BLaER1 treated with 17β-estradiol and CSF1 and Interleukin-3, amounts not matched to agents 10 nM and 100 nM (cell line): ENCODE measurements at regions not wholly inside any gene's neighbourhood (a gene's known extent, or its start where the extent isn't known, plus 50 kb on each side); places are given as distances from the start of the nearest gene placed in this dataset.

Source experiments
- H3K27ac ChIP-seq, 11 experiments: shearing (Covaris generic); formaldehyde crosslinking; 2 replicates each; pipeline ENCODE4 v1.8.1; 2022
- H3K27me3 ChIP-seq, 11 experiments: shearing (Covaris generic); formaldehyde crosslinking; 2 replicates each; pipeline ENCODE4 v1.8.1; 2022
- H3K36me3 ChIP-seq, 11 experiments: shearing (Covaris generic); formaldehyde crosslinking; 2 replicates each; pipeline ENCODE4 v1.8.1; 2022
- H3K4me1 ChIP-seq, 10 experiments: shearing (Covaris generic); formaldehyde crosslinking; 2 replicates each; pipeline ENCODE4 v1.8.1; 2022
- H3K4me2 ChIP-seq, 11 experiments: shearing (Covaris generic); formaldehyde crosslinking; 2 replicates each; pipeline ENCODE4 v1.8.1; 2022
- H3K4me3 ChIP-seq, 10 experiments: shearing (Covaris generic); formaldehyde crosslinking; 2 replicates each; pipeline ENCODE4 v1.8.1; 2022
- H3K9ac ChIP-seq, 11 experiments: shearing (Covaris generic); formaldehyde crosslinking; 2 replicates each; pipeline ENCODE4 v1.8.1; 2022
- H3K9me3 ChIP-seq, 11 experiments: shearing (Covaris generic); formaldehyde crosslinking; replicated peaks in 1 of 11; 2 replicates each; pipeline ENCODE4 v1.8.1; 2022
- H4K20me1 ChIP-seq, 11 experiments: shearing (Covaris generic); formaldehyde crosslinking; 2 replicates each; pipeline ENCODE4 v1.8.1; 2022
- Cebpa-rat ChIP-seq, 11 experiments: shearing (Covaris generic); IDR thresholded peaks; 2 replicates each; pipeline ENCODE4 v1.8.1; 2022

DNA sequence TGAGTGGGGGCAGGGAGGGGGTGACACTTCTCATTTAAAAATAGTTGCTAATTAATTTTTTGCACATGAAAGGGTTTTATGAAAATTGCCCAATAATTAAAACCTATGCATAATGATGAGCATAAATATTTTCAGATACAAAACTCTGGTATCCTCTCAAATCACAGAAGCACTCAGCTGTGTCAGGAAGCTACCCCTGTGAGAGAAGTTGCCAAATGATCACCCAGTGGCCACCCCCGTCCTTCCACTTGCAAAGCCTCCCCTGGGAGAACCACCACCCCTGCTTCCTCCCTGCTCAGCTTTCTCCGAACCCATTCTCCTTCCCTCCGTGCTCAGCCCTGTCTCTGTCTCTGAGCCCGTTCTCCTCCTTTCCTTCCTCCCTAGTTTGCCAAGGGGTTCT is 400.2 kb upstream of the SALL3 start:
- Histone ChIP-seq H3K27ac (peak overlapping the region in 8 of 11 experiments; percentile 28 to 84 (median 61); a peak in 15 of 22 replicates), H3K9me3 (peaks cover 34 to 88% (median 61%) of the 10 kb centered on the region in 11 experiments), H3K4me3 (peak overlapping the region in 2 of 10 experiments; percentile 3 to 7; a peak in 2 of 20 replicates), H3K9ac (peak overlapping the region in 4 of 11 experiments; percentile 47 to 69 (median 60); a peak in 6 of 22 replicates), H3K4me1 (peaks cover 15 to 55% (median 46%) of the 10 kb centered on the region in 10 experiments), H3K4me2 (peak overlapping the region; percentile 45 to 88 (median 71)), H4K20me1 (no peaks in the 10 kb centered on the region), H3K36me3 (0 out of 22 replicates have a peak, but pooled peaks cover 0 to 2% (median 0%) of the 10 kb centered on the region in 11 experiments), H3K27me3 (no peaks in the 10 kb centered on the region)
- peak in 3 of 11 experiments; percentile 45 to 82 (median 55); a peak in 4 of 22 replicates for TF ChIP-seq Cebpa-rat (IDR thresholded peaks at IDR 0.05)

DNA sequence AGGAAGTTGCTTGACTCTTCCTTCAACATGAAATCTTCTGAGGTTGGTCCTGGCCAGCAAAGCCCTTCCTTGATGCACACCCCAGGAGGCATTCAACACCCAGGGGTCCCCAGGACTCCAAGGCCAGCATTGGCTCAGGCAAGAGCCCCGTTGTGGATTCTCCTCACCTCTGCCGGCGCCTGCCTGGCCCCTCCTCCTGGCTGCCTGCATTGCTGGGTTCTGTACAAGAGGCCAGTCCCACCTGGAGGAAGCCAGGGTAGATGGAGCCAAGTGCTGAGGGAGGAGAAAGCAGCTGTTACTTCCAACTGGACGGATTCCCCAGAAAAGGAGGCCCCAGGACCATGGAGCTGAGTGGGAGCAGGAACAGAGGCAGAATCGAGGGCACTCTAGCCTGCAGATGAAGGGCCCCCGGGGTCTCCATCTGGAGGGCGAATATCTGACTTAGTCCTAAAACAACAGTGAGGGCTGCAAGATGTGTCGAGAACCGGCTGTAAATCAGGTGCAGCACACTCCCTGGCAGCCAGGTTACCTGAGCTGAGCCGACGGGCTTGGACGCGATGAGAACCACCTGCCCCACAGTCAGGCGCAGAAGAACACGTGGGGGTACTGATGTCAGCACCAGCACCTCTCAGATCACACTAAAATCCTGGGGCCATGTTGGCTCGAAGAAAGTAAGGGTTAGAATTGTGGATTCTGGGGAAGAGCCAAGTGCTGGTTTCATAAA is 399.6 kb upstream of the SALL3 start:
- Histone ChIP-seq H3K9me3 (peaks cover 29 to 82% (median 55%) of the 10 kb centered on the region in 11 experiments), H3K4me2 (peak overlapping the region; percentile 45 to 88 (median 71)), H4K20me1 (no peaks in the 10 kb centered on the region), H3K27me3 (no peaks in the 10 kb centered on the region), H3K36me3 (no peaks in the 10 kb centered on the region), H3K27ac (peak overlapping the region in 8 of 11 experiments; percentile 28 to 84 (median 61); a peak in 15 of 22 replicates), H3K9ac (peak overlapping the region in 5 of 11 experiments; percentile 8 to 69 (median 57); a peak in 7 of 22 replicates), H3K4me3 (peak overlapping the region in 1 of 10 experiments; percentile 7; a peak in 2 of 20 replicates), H3K4me1 (peaks cover 15 to 57% (median 48%) of the 10 kb centered on the region in 10 experiments)
- no peak for TF ChIP-seq Cebpa-rat (IDR thresholded peaks at IDR 0.05)

DNA sequence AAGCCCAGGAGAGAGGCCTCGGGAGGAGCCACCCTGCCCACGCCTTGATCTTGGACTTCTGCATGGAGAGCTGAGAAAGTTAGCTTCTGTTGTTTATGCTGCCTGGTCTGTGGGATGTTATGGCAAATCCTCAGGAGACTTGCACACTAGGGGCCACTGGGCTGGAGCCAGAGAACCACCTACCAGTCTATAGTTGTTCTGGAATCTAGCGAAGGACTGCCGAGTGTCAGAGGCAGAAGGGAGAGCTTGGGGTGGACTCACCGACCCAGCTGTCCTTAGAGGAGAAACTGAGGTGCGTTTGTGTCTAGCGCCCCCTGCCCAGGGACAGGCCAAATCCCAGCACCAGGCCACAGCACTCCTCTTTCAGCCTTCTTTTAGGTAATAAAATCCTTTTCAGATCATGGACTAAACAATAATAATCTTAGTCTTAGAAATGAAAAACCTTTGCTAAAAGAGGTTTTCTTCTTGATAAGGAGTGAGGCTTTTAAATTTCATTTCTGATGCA is 398.7 kb upstream of the SALL3 start:
- Histone ChIP-seq H3K9me3 (peaks cover 20 to 74% (median 47%) of the 10 kb centered on the region in 11 experiments; a peak in 21 of 22 replicates), H3K4me2 (peak overlapping the region in 8 of 11 experiments; percentile 67 to 88 (median 78); a peak in 14 of 22 replicates), H3K27ac (peak overlapping the region in 4 of 11 experiments; percentile 72 to 84 (median 78); a peak in 5 of 22 replicates), H3K4me3 (no peak overlapping the region), H3K27me3 (no peaks in the 10 kb centered on the region), H3K9ac (no peak overlapping the region), H3K4me1 (peaks cover 15 to 62% (median 48%) of the 10 kb centered on the region in 10 experiments), H3K36me3 (no peaks in the 10 kb centered on the region), H4K20me1 (no peaks in the 10 kb centered on the region)
- no peak for TF ChIP-seq Cebpa-rat (IDR thresholded peaks at IDR 0.05)

DNA sequence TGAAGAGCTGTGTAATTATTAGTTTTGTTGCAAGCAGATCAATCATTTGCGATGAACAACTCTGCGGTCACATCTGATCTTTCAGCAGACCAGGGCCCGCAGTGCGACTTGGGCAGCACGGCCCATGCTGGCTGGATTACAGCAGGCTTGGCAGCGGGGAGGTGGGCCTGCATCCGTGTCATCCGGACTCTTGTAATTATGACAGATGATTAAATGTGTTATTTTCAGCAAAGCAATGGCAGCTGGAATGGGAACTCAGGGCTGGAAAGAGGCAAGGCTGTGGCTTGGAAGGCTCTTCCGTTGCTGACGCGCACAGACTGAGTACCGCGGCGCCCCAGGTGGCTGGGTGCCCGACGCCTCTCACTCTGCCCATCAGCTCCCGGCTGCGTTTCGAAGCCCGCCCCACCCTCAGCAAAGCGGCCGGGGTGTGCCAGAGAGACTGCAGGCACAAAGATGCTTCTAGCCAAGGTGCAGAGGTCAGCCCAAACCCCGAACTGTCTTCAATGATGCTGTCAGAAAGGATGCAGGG is 397.4 kb upstream of the SALL3 start:
- Histone ChIP-seq H3K36me3 (no peaks in the 10 kb centered on the region), H3K27me3 (no peaks in the 10 kb centered on the region), H3K4me2 (peak overlapping the region in 6 of 11 experiments; percentile 23 to 64 (median 56); a peak in 7 of 22 replicates), H3K4me1 (peaks cover 22 to 76% (median 59%) of the 10 kb centered on the region in 10 experiments), H3K9me3 (peaks cover 9 to 60% (median 33%) of the 10 kb centered on the region in 11 experiments; a peak in 21 of 22 replicates), H4K20me1 (no peaks in the 10 kb centered on the region), H3K9ac (no peak overlapping the region), H3K27ac (peak overlapping the region in 3 of 11 experiments; percentile 19 to 63 (median 58); a peak in 4 of 22 replicates), H3K4me3 (no peak overlapping the region)
- TF ChIP-seq Cebpa-rat (IDR thresholded peaks at IDR 0.05), result no peak

DNA sequence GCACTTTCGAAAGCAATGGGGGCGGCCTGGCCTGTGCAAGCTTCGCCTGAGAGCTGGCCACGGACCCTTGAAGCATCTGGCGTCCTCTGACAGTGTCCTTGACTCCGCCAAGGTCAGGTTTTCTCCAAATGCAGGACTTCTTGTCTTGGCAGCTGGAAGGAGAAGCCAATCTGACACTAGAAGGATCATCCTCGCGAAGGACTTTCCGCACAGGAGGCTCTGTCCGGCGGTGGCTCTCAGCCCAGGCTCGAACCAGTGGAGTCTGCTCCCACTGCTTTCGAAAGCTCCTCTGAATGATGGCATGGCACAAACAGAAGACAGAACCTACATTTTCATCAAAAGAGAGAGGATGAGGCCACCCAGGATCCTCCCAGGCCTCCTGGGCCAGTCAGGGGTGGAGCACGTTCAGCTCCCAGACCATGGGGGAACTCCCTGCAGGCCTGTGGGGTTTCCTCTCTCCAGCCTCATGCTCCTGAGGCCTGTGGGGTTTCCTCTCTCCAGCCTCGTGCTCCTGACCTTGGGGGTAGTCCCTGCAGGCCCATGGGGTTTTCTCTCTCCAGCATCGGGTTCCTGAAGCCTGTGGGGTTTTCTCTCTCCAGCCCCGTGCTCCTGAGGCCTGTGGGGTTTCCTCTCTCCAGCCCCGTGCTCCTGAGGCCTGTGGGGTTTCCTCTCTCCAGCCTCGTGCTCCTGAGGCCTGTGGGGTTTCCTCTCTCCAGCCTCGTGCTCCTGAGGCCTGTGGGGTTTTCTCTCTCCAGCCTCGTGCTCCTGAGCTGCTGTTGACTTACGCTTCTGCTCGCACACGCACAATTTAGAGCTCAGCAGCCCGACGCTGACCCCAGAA is 396.5 kb upstream of the SALL3 start:
- Histone ChIP-seq H3K27ac (peak overlapping the region in 4 of 11 experiments; percentile 19 to 63 (median 56); a peak in 7 of 22 replicates), H3K9ac (peak overlapping the region in 2 of 11 experiments; percentile 4 to 19; a peak in 2 of 22 replicates), H3K4me1 (peaks cover 23 to 80% (median 64%) of the 10 kb centered on the region in 10 experiments), H4K20me1 (no peaks in the 10 kb centered on the region), H3K9me3 (peaks cover 2 to 51% (median 25%) of the 10 kb centered on the region in 11 experiments; a peak in 19 of 22 replicates), H3K36me3 (no peaks in the 10 kb centered on the region), H3K4me3 (no peak overlapping the region), H3K27me3 (no peaks in the 10 kb centered on the region), H3K4me2 (peak overlapping the region; percentile 4 to 64 (median 52); a peak in 20 of 22 replicates)
- TF ChIP-seq Cebpa-rat (IDR thresholded peaks at IDR 0.05), result no peak

DNA sequence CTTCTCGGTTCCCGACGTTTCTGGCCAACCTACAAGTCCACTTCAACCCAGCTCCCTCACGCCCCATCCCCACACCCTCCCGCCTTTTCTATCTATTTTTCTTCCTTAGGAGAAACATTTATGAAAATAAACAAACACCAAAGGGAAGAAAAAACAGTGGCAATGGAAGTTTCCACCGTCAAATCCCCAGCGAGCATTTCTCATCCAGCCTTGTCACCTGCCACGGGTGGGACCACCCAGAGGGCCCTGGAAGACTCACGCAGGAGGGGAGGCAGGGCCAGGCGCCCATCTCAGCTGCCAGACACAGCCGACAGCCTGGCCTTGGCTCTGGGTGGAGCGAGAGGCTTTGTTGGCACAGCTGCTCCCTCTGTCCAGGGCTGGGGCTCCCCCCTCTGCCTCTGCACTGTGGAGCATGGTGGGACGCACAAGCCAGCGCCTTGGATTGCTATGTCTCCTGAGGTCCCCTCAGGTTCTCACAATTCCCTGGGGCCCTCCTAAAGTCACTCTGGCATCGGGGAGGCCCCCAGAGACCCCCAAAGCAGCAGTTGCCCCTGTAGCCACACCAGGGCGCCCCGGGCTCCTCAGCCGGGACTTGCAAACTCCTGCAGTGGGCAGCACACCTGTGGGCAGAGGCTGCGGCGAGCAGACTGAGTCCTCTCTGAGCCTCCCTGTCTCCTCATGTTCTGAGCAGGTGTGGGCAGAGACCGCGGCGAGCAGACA is 395.7 kb upstream of the SALL3 start:
- H3K4me1 ChIP-seq, result peaks cover 22 to 74% (median 60%) of the 10 kb centered on the region in 10 experiments
- H4K20me1 ChIP-seq, result no peaks in the 10 kb centered on the region
- H3K36me3 ChIP-seq, result no peaks in the 10 kb centered on the region
- TF ChIP-seq Cebpa-rat (IDR thresholded peaks at IDR 0.05), result no peak
- H3K27me3 ChIP-seq, result no peaks in the 10 kb centered on the region
- no peak overlapping the region for H3K4me3 ChIP-seq
- H3K27ac ChIP-seq, result peak overlapping the region in 4 of 11 experiments; percentile 19 to 63 (median 56); a peak in 6 of 22 replicates
- H3K4me2 ChIP-seq, result peak overlapping the region in 8 of 11 experiments; percentile 19 to 64 (median 53); a peak in 14 of 22 replicates
- H3K9ac ChIP-seq, result peak overlapping the region in 1 of 11 experiments; percentile 19; a peak in 2 of 22 replicates
- H3K9me3 ChIP-seq, result peaks cover 0 to 45% (median 19%) of the 10 kb centered on the region in 11 experiments; a peak in 16 of 22 replicates

DNA sequence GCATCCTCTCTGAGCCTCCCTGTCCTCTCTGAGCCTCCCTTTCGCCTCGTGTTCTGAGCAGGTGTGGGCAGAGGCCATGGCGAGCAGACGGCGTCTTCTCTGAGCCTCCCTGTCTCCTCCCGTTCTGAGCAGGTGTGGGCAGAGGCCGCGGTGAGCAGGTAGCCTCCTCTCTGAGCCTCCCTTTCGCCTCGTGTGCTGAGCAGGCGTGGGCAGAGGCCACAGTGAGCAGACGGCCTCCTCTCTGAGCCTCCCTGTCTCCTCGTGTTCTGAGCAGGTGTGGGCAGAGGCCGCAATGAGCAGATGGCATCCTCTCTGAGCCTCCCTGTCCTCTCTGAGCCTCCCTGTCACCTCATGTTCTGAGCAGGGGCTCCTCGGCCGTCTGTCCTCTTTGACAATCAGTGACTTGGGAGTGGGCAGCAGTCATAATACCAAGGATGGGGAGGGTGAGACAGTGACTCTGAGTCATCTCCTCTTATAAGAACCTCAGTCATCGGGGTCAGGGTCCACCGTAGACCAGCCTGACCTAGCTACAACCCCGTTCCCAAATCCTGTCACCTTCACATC is 395.1 kb upstream of the SALL3 start:
- H3K27ac ChIP-seq, result peak overlapping the region in 2 of 11 experiments; percentile 19 to 30; a peak in 1 of 22 replicates
- no peak overlapping the region for H3K4me3 ChIP-seq
- no peaks in the 10 kb centered on the region for H3K36me3 ChIP-seq
- no peak for TF ChIP-seq Cebpa-rat (IDR thresholded peaks at IDR 0.05)
- H3K4me1 ChIP-seq, result peaks cover 15 to 67% (median 53%) of the 10 kb centered on the region in 10 experiments
- H3K4me2 ChIP-seq, result peak overlapping the region in 5 of 11 experiments; percentile 52 to 64 (median 57); a peak in 8 of 22 replicates
- H3K9ac ChIP-seq, result no peak overlapping the region
- H3K9me3 ChIP-seq, result peaks cover 0 to 45% (median 19%) of the 10 kb centered on the region in 11 experiments; a peak in 16 of 22 replicates
- H3K27me3 ChIP-seq, result no peaks in the 10 kb centered on the region
- H4K20me1 ChIP-seq, result no peaks in the 10 kb centered on the region
